Liver (tissue), 8 donors: ENCODE measurements at regions not wholly inside any gene's neighbourhood (a gene's known extent, or its start where the extent isn't known, plus 50 kb on each side); places are given as distances from the start of the nearest gene placed in this dataset.

ENCODE experiments used
- DNase-seq: peaks from one replicate; pipeline ENCODE4 v3.0.0-alpha.2; 2017; ENCODE audit warnings: low spot score
- H3K27ac ChIP-seq, 2 donors: one replicate each; pipeline ENCODE4 v1.7.0; 2013; ENCODE audit warnings: inconsistent platforms in 2 of 2, low read length in 2 of 2, control low read depth in 1 of 2, low read depth in 1 of 2, mild to moderate bottlenecking in 1 of 2
- H3K27me3 ChIP-seq, 4 donors: one replicate each; pipeline versions ENCODE4 v1.6.1 to v1.7.0; 2013; ENCODE audit warnings: low read length in 3 of 4, inconsistent platforms in 1 of 4, mild to moderate bottlenecking in 1 of 4, moderate library complexity in 1 of 4; ENCODE audit not compliant: control insufficient read depth in 4 of 4, insufficient read depth in 4 of 4
- H3K36me3 ChIP-seq, 4 donors: one replicate each; pipeline versions ENCODE4 v1.6.1 to v1.7.0; 2013; ENCODE audit warnings: low read length in 3 of 4, mild to moderate bottlenecking in 3 of 4, low read depth in 1 of 4, moderate library complexity in 1 of 4; ENCODE audit not compliant: control insufficient read depth in 4 of 4, insufficient read depth in 3 of 4
- H3K4me1 ChIP-seq, 4 donors: one replicate each; pipeline versions ENCODE4 v1.6.1 to v1.7.0; 2013; ENCODE audit warnings: low read length in 3 of 4, mild to moderate bottlenecking in 3 of 4, moderate library complexity in 1 of 4; ENCODE audit not compliant: control insufficient read depth in 4 of 4, insufficient read depth in 4 of 4
- H3K4me3 ChIP-seq, 3 donors: one replicate each; pipeline versions ENCODE4 v1.6.1 to v1.7.0; 2013; ENCODE audit warnings: low read length in 3 of 3, control low read depth in 1 of 3, low read depth in 1 of 3, mild to moderate bottlenecking in 1 of 3
- H3K9ac ChIP-seq, 2 donors: one replicate each; pipeline ENCODE4 v1.7.0; 2013; ENCODE audit warnings: low read length in 2 of 2, mild to moderate bottlenecking in 2 of 2, moderate library complexity in 2 of 2, control low read depth in 1 of 2, low read depth in 1 of 2
- H3K9me3 ChIP-seq, 4 donors: one replicate each; pipeline versions ENCODE4 v1.6.1 to v1.7.0; 2013; ENCODE audit warnings: low read length in 3 of 4; ENCODE audit not compliant: control insufficient read depth in 4 of 4
- ATF3 ChIP-seq: IDR thresholded peaks from 2 replicates; pipeline ENCODE4 v1.6.1; 2016; ENCODE audit warnings: antibody characterized with exemption
- CTCF ChIP-seq: fragments of 150-350 bp; IDR thresholded peaks from 2 replicates; pipeline ENCODE4 v1.5.1; 2017; ENCODE audit warnings: improper control_type of control experiment, low read depth, low read length; ENCODE audit not compliant: missing input control
- EGR1 ChIP-seq, 2 donors: IDR thresholded peaks; 2 replicates each; pipeline ENCODE4 v1.6.1; 2016 to 2018; ENCODE audit warnings: antibody characterized with exemption in 2 of 2, low read depth in 2 of 2
- FOXA1 ChIP-seq: IDR thresholded peaks from 2 replicates; pipeline ENCODE4 v1.6.1; 2016; ENCODE audit warnings: antibody characterized with exemption
- FOXA2 ChIP-seq: IDR thresholded peaks from 2 replicates; pipeline ENCODE4 v1.6.1; 2016; ENCODE audit warnings: antibody characterized with exemption
- GABPA ChIP-seq, 2 donors: IDR thresholded peaks in 1 of 2; conservative IDR thresholded peaks in 1 of 2; 2 replicates each; pipeline ENCODE4 v1.6.1; 2016; ENCODE audit warnings: antibody characterized with exemption in 2 of 2, mild to moderate bottlenecking in 1 of 2, moderate library complexity in 1 of 2
- HNF4A ChIP-seq, 2 donors: conservative IDR thresholded peaks; 2 replicates each; pipeline ENCODE4 v1.6.1; 2016; ENCODE audit warnings: antibody characterized with exemption in 2 of 2, mild to moderate bottlenecking in 2 of 2
- HNF4G ChIP-seq: IDR thresholded peaks from 2 replicates; pipeline ENCODE4 v1.6.1; 2016; ENCODE audit warnings: antibody characterized with exemption
- JUND ChIP-seq, 2 donors: IDR thresholded peaks; 2 replicates each; pipeline ENCODE4 v1.6.1; 2016; ENCODE audit warnings: antibody characterized with exemption in 2 of 2
- MAX ChIP-seq: IDR thresholded peaks from 2 replicates; pipeline ENCODE4 v1.6.1; 2016; ENCODE audit warnings: antibody characterized with exemption
- NR2F2 ChIP-seq: IDR thresholded peaks from 2 replicates; pipeline ENCODE4 v1.6.1; 2016; ENCODE audit warnings: antibody characterized with exemption
- RAD21 ChIP-seq, 2 donors: IDR thresholded peaks; 2 replicates each; pipeline ENCODE4 v1.6.1; 2016; ENCODE audit warnings: antibody characterized with exemption in 2 of 2, mild to moderate bottlenecking in 2 of 2
- REST ChIP-seq: IDR thresholded peaks from 2 replicates; pipeline ENCODE4 v1.6.1; 2016; ENCODE audit warnings: antibody characterized with exemption, mild to moderate bottlenecking
- RXRA ChIP-seq, 2 donors: IDR thresholded peaks; 2 replicates each; pipeline ENCODE4 v1.6.1; 2017 to 2018; ENCODE audit warnings: antibody characterized with exemption in 2 of 2, mild to moderate bottlenecking in 1 of 2
- SP1 ChIP-seq: IDR thresholded peaks from 2 replicates; pipeline ENCODE4 v1.6.1; 2018; ENCODE audit warnings: antibody characterized with exemption, mild to moderate bottlenecking
- TAF1 ChIP-seq: conservative IDR thresholded peaks from 2 replicates; pipeline ENCODE4 v1.6.1; 2016; ENCODE audit warnings: antibody characterized with exemption, mild to moderate bottlenecking
- YY1 ChIP-seq: IDR thresholded peaks from 2 replicates; pipeline ENCODE4 v1.6.1; 2016; ENCODE audit warnings: antibody characterized with exemption, mild to moderate bottlenecking
- ZBTB33 ChIP-seq: IDR thresholded peaks from 2 replicates; pipeline ENCODE4 v1.6.1; 2016; ENCODE audit warnings: antibody characterized with exemption
- WGBS: extraction: QIAGEN DNeasy Blood & Tissue Kit; methylation state at CpG from one replicate; pipeline ENCODE4 v1.1.7; 2013; 5-methylcytosine and 5-hydroxymethylcytosine counted together
- donor health status: healthy.
- donor health status: healthy.
- donor health status: healthy.
- donor health status: healthy.
- donor health status: healthy.

GRCh38 chr22:22697377-22698117, 53.1 kb downstream of the GGTLC2 start:
- TF ChIP-seq JUND (IDR thresholded peaks at IDR 0.05) (no peak), YY1 (no peak), HNF4G (no peak), MAX (no peak), ATF3 (no peak), SP1 (no peak), HNF4A (conservative IDR thresholded peaks at IDR 0.05) (no peak), ZBTB33 (no peak), TAF1 (no peak), CTCF (no peak), RAD21 (IDR thresholded peaks at IDR 0.05) (no peak), FOXA2 (no peak), GABPA (IDR thresholded peaks at IDR 0.05 in 1 of 2, conservative IDR thresholded peaks at IDR 0.05 in 1 of 2) (no peak), NR2F2 (no peak), RXRA (IDR thresholded peaks at IDR 0.05) (no peak), REST (no peak), EGR1 (IDR thresholded peaks at IDR 0.05; ENCODE audit: low read depth in 2 of 2) (no peak), FOXA1 (no peak)
- H3K4me3 ChIP-seq, result no peak overlapping the region
- peaks cover 7 to 15% (median 11%) of the 10 kb centered on the region in 4 donors for H3K4me1 ChIP-seq
- no peaks in the 10 kb centered on the region for H3K36me3 ChIP-seq
- DNase-seq, result no peak
- 90% methylated on average over 12 of the region's 12 CpGs for WGBS
- no peak overlapping the region for H3K27ac ChIP-seq
- H3K9ac ChIP-seq, result no peak overlapping the region
- H3K27me3 ChIP-seq, result no peaks in the 10 kb centered on the region
- no peaks in the 10 kb centered on the region for H3K9me3 ChIP-seq
